ENCODE measurements at regions not wholly inside any gene's neighbourhood (a gene's known extent, or its start where the extent isn't known, plus 50 kb on each side); places are given as distances from the start of the nearest gene placed in this dataset.

- no peak for TF ChIP-seq POLR2A (IDR thresholded peaks at IDR 0.05)
- TF ChIP-seq, protein P1, sequence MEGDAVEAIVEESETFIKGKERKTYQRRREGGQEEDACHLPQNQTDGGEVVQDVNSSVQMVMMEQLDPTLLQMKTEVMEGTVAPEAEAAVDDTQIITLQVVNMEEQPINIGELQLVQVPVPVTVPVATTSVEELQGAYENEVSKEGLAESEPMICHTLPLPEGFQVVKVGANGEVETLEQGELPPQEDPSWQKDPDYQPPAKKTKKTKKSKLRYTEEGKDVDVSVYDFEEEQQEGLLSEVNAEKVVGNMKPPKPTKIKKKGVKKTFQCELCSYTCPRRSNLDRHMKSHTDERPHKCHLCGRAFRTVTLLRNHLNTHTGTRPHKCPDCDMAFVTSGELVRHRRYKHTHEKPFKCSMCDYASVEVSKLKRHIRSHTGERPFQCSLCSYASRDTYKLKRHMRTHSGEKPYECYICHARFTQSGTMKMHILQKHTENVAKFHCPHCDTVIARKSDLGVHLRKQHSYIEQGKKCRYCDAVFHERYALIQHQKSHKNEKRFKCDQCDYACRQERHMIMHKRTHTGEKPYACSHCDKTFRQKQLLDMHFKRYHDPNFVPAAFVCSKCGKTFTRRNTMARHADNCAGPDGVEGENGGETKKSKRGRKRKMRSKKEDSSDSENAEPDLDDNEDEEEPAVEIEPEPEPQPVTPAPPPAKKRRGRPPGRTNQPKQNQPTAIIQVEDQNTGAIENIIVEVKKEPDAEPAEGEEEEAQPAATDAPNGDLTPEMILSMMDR (IDR thresholded peaks at IDR 0.05): no peak
These were observed 701.8 kb downstream of the ZPLD1 start for GRCh38 chr3:103136621-103137020.
